Smooth muscle cell of the brain vasculature (primary cell): ENCODE measurements at regions not wholly inside any gene's neighbourhood (a gene's known extent, or its start where the extent isn't known, plus 50 kb on each side); places are given as distances from the start of the nearest gene placed in this dataset.

Experiments
- DNase-seq: peaks from one replicate; pipeline ENCODE4 v3.0.0-alpha.2; 2012; ENCODE audit warnings: low read depth, low spot score

- DNase-seq: no peak
Measured at GRCh38 chr14:82047777-82048470, 514.3 kb upstream of the SEL1L start.

GRCh38 chr14:82052778-82053177 lies 519.1 kb upstream of the SEL1L start:
- no peak for DNase-seq

DNA sequence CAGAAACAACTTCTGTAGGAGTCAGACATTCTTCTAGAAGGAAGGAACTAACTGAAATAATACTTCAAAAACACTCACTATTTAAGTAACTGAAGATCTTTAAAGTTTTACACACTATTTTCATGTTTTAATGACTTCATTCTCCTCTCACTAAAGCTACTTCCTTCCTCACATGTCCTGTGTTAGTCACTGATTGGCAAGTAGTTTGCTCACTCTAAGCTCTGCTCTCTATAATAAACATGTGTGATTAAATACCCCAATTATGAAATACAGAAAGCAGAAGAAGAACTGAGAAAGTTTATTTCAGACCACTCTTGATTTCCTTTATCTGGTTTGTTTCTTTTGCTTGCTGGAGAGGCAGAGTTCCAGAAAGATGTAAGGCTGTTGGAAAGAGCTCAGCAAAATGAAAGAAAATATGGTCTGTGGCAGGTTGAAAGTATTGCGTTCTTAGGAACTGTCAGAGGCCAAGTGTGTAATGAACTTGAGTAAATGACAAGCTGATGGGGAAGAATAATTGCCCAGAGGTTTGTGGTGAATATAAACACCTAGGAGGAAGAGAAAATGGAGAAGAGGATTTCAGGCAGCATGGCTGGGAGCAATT lies 522.0 kb upstream of the SEL1L start:
- no peak for DNase-seq

DNA sequence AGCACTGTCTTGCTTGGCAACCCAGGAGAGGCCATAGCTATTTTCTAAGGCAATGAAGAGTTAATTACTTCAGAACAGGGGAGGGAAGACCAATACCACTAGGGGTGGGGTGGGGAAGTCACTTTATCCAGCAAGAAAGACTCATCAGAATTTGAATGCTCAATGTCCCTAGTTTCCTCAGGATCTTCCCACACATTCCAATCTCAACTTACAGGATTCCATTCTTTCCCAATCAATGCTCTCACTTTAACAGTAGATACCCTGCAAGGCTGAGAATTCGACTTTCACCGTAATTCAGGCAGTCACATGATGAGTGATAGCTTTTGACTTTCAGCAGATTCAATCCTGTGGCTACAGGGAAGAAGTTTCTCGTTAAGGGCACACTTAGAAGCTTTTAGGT lies 526.6 kb upstream of the SEL1L start:
- no peak for DNase-seq

DNA sequence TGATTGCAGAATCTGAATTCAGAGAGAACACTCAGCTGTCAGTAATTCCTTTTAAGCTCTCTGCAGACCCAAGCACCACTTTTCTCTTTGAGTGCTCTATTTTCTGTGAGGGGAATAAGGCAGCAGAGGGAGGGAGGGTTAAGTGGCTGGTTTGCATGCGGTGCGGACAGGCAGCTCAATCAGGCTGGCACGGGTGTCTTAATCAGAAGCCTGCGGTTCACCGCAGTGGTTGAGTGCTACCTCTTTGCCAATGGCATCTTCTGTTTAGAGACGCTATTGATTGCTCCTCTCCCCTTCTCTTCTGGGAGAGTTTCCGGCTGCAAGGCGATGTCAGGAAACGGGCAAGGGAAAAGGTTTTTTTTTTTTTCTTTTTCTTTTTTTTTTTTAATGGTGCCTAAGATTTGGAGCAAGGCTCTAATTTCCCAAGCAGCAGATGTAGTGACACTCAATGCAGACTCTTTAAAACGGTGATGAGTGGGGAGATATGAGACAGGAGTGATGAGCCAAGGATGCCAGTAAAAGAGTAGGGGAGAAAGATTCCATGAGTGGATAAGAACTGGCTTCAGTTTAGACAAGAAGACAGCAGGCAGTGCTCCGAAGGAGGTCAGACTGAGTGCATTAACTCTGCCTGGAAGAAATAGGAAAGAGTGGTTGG lies 533.7 kb upstream of the SEL1L start:
- no peak for DNase-seq

GRCh38 chr14:82070040-82070439 lies 536.4 kb upstream of the SEL1L start:
- no peak for DNase-seq

DNA sequence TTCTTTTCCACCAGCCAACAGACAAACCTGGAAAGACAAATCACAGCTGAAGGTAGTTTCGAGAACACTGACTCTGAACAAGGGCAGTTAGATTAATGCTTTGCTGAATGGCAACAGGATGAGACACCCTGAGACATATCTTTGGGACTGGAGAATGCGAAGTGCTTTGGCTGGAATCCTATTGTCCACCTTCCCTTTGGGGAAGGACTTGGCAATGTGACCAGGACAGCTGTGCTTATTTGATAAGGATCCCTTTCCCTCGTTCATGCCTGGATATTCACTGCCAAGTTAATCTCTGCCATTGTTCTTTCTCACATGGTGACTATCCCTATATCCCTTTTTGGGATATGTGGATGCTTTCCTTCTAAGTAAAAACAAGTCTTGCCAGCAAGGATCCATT lies 537.1 kb upstream of the SEL1L start:
- DNase-seq: no peak

GRCh38 chr14:82073547-82073946 lies 539.9 kb upstream of the SEL1L start:
- no peak for DNase-seq

DNA sequence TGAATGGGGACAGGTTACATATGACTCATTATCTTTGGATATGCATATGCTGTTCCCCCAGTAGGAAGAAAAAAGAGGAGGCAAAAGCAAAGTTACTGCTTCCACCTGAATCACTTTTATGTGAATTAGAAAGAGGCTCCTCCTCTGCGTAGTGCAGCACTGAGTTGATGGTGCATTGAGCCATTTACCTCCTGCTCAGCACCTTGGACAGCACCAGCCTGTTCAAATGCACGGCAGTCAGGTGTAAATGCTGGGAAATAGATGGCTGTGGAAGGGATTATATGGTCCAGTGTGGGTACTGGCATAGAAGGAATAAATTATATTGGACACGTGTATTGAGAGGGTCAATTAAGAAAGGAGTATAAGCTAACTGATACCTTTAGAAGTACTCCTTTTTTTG lies 541.9 kb upstream of the SEL1L start:
- DNase-seq: no peak

GRCh38 chr14:82079553-82079952 lies 545.9 kb upstream of the SEL1L start:
- no peak for DNase-seq

DNA sequence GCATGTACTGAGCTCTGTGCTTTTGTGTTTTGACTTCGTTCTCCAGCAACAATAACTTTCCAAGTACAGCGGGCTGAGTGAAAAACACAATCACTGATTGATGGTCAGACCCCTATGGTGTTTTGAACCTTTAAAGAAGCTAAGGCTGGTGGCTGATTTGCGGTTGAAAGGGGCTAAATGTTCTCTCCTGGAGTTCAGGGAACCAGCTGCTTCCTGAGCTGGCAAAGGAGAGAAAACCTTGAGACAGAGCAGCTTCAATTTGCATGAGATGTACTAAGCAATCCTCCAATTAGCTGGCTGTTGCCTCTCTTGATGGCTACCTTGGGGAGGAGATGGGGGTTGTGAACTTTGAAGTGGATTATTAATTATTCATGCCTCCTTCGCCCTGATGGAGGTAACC lies 546.7 kb upstream of the SEL1L start:
- no peak for DNase-seq

- no peak for DNase-seq
Measured at GRCh38 chr14:82084813-82085212, 551.2 kb upstream of the SEL1L start.

DNA sequence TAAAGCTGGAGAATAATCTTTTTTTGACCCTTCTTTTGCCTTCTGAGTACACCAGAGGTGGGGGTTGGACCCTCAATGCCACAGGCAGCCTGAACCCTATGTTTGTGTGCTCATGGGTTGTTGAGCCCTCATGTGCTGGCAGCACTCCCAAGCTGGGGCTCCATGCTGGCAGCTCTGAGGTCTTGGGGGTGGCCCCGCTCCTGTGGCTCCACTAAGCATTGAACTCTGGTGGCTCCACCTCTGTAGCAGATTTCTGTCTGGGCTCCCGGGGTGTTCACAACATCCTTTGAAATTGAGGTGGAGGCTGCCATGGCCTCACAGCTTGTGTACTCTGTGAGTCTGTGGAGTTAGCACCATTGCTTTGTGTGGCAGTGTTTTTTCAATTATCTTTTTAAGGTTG lies 557.4 kb upstream of the SEL1L start:
- no peak for DNase-seq

DNA sequence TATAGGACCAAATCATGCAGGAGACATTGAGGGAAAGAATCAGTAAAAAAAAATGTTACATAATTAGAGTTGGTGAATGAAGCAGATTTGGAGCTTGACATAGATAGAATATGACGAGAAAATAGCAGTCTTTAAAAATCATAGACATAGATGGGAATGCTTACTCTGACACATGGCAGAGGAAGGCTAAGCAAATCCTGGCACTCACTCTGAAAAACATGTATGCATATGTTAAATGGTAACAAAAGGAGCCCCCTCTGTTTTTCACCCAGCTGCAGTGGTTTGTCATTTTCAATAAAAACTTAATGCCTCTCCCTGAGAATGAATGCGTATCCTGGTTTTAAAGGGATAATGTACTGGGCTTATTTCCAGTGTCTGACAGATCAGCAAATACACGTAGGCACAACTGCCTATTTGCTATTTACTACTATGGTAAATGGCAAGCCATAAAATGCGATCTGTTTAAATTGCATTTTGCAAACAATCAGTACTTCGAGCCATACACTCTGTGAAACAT lies 561.2 kb upstream of the SEL1L start:
- no peak for DNase-seq

- no peak for DNase-seq
Measured at GRCh38 chr14:82104013-82104412, 570.4 kb upstream of the SEL1L start.

DNA sequence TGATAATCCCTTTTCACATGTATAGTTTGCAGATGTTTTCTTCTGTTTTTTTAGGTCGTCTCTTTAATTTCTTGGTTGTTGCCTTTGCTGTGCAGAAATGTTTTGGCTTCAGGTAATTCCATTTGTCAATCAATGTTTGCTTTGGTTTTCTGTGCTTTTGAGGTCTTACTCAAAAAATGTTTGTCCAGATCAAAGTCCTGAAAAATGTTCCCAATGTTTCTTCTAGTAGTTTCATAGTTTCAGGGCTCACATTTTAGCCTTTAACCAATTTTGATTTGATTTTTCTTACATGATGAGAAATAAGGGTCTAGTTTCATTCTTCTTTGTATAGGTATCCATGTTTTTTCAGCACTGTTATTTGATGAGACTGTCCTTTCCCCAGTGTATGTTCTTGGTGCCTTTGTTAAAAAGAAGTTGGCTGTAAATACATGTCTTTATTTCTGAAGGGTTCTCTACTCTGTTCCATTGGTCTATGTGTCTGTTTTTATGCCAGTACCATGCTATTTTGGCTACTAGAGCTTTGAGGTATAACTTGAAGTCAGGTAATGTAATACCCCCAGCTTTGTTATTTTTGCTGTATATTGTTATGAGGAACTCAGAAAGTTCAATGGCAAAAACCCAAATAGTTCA lies 578.7 kb upstream of the SEL1L start:
- no peak for DNase-seq

- no peak for DNase-seq
Measured at GRCh38 chr14:82113007-82113406, 579.4 kb upstream of the SEL1L start.

DNA sequence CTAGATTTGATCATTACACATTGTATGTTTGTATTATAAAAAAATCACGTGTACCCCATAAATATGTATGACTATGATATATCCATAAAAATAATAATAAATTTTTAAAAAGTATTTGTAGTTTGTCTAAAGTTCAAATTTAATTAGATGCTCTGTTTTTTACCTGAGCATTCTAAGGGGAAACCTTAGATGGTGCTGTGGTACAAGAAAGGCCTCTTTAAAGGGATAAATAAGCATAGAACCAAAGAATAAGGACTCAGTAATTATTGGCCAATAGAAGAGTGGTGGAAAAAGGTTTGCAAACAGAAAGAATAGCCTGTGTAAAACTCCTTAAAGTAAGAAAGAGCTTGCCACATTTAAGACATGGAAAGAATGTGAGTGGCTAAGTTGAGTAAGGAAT lies 580.1 kb upstream of the SEL1L start:
- no peak for DNase-seq

- DNase-seq: no peak
Measured at GRCh38 chr14:82116721-82117120, 583.1 kb upstream of the SEL1L start.

DNA sequence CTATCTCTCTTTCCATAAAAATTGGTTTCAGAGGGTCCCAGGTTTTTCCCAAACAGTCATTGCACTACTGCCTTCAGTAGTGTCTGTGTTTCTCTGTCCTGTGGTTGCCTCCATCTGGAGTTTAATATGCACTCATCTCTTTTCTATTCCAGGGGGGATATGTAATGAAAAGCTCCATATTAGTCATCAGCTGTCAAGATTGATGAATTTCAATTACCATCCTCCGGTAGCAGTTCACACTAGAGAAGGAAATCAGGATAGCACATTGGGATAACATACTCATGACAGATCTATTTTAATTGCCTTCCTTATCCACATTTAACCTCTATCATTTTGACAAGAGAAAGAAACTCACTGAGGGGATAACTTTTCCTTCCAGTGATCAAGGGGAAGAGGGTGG lies 589.0 kb upstream of the SEL1L start:
- DNase-seq: no peak

DNA sequence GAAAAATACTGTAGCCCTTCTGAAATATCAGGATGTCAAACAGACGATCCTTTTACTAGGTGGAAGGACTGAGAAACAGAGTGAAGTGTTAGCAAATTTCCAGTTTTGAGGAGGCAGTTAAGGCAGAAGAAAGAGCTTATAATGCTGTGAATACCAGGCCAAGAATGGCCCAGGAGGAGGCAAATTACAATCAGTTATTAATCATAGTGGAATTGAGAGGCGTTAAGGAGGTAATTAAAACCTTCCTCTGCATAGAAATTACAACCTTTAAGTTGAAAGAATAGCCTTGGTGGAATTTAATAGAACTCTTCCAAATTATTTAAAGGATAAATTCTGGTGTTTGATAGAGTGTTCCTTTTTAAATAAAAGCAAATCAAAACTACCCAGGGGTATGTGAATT lies 590.9 kb upstream of the SEL1L start:
- no peak for DNase-seq

- DNase-seq: no peak
Measured at GRCh38 chr14:82126006-82126405, 592.4 kb upstream of the SEL1L start.

- DNase-seq: no peak
Measured at GRCh38 chr14:82134411-82134810, 600.8 kb upstream of the SEL1L start.
